GM12892 (cell line): ENCODE measurements at regions not wholly inside any gene's neighbourhood (a gene's known extent, or its start where the extent isn't known, plus 50 kb on each side); places are given as distances from the start of the nearest gene placed in this dataset.

Experiments used
- POLR2A ChIP-seq: IDR thresholded peaks from 2 replicates; pipeline ENCODE4 v1.6.1; 2011; ENCODE audit warnings: low read depth, low read length, control low read depth
- POLR2AphosphoS5 ChIP-seq: IDR thresholded peaks from 2 replicates; pipeline ENCODE4 v1.6.1; 2011; ENCODE audit warnings: low read depth, low read length, control low read depth

GRCh38 chr2:145600811-145601210 is 1080.9 kb upstream of the ZEB2 start:
- TF ChIP-seq POLR2A (no peak), POLR2AphosphoS5 (no peak)
